ENCODE measurements at regions not wholly inside any gene's neighbourhood (a gene's known extent, or its start where the extent isn't known, plus 50 kb on each side); places are given as distances from the start of the nearest gene placed in this dataset.

- H3K9me3 ChIP-seq (ENCODE audit: control insufficient read depth, low read length) = no peaks in the 10 kb centered on the region
- no peak overlapping the region for H3K9ac ChIP-seq (ENCODE audit: low read length)
- no peak overlapping the region for H3K4me3 ChIP-seq (ENCODE audit: low read length)
- H3K27me3 ChIP-seq (replicated peaks; ENCODE audit: control insufficient read depth, insufficient read depth, low read length) = no peaks in the 10 kb centered on the region
- DNase-seq (ENCODE audit: low read depth) = no peak
- no peaks in the 10 kb centered on the region for H3K36me3 ChIP-seq (ENCODE audit: control insufficient read depth, insufficient read depth, low read length, severe bottlenecking)
- H3K4me1 ChIP-seq (ENCODE audit: control insufficient read depth, insufficient read depth, low read length) = no peaks in the 10 kb centered on the region
Observed at GRCh38 chr10:37682617-37683016, 174.8 kb downstream of the ZNF248 start.

GRCh38 chr10:37681617-37681999 lies 175.8 kb downstream of the ZNF248 start:
- no peak for DNase-seq (ENCODE audit: low read depth)
- Histone ChIP-seq H3K9me3 (ENCODE audit: control insufficient read depth, low read length) (no peaks in the 10 kb centered on the region), H3K4me1 (ENCODE audit: control insufficient read depth, insufficient read depth, low read length) (no peaks in the 10 kb centered on the region), H3K4me3 (ENCODE audit: low read length) (no peak overlapping the region), H3K9ac (ENCODE audit: low read length) (no peak overlapping the region), H3K36me3 (ENCODE audit: control insufficient read depth, insufficient read depth, low read length, severe bottlenecking) (no peaks in the 10 kb centered on the region), H3K27me3 (replicated peaks; ENCODE audit: control insufficient read depth, insufficient read depth, low read length) (no peaks in the 10 kb centered on the region)

- no peak overlapping the region for H3K4me3 ChIP-seq (ENCODE audit: low read length)
- H3K9me3 ChIP-seq (ENCODE audit: control insufficient read depth, low read length) = no peaks in the 10 kb centered on the region
- H3K27me3 ChIP-seq (replicated peaks; ENCODE audit: control insufficient read depth, insufficient read depth, low read length) = no peaks in the 10 kb centered on the region
- no peaks in the 10 kb centered on the region for H3K36me3 ChIP-seq (ENCODE audit: control insufficient read depth, insufficient read depth, low read length, severe bottlenecking)
- no peak for DNase-seq (ENCODE audit: low read depth)
- H3K4me1 ChIP-seq (ENCODE audit: control insufficient read depth, insufficient read depth, low read length) = no peaks in the 10 kb centered on the region
- H3K9ac ChIP-seq (ENCODE audit: low read length) = no peak overlapping the region
Observed at GRCh38 chr10:37680716-37681616, 176.4 kb downstream of the ZNF248 start.

GRCh38 chr10:37680243-37680683 lies 177.1 kb downstream of the ZNF248 start:
- DNase-seq (ENCODE audit: low read depth) = no peak
- no peaks in the 10 kb centered on the region for H3K36me3 ChIP-seq (ENCODE audit: control insufficient read depth, insufficient read depth, low read length, severe bottlenecking)
- H3K27me3 ChIP-seq (replicated peaks; ENCODE audit: control insufficient read depth, insufficient read depth, low read length) = no peaks in the 10 kb centered on the region
- H3K9ac ChIP-seq (ENCODE audit: low read length) = no peak overlapping the region
- no peaks in the 10 kb centered on the region for H3K4me1 ChIP-seq (ENCODE audit: control insufficient read depth, insufficient read depth, low read length)
- no peak overlapping the region for H3K4me3 ChIP-seq (ENCODE audit: low read length)
- H3K9me3 ChIP-seq (ENCODE audit: control insufficient read depth, low read length) = no peaks in the 10 kb centered on the region

- DNase-seq (ENCODE audit: low read depth) = no peak
- H3K4me1 ChIP-seq (ENCODE audit: control insufficient read depth, insufficient read depth, low read length) = no peaks in the 10 kb centered on the region
- H3K9me3 ChIP-seq (ENCODE audit: control insufficient read depth, low read length) = no peaks in the 10 kb centered on the region
- no peaks in the 10 kb centered on the region for H3K27me3 ChIP-seq (replicated peaks; ENCODE audit: control insufficient read depth, insufficient read depth, low read length)
- H3K36me3 ChIP-seq (ENCODE audit: control insufficient read depth, insufficient read depth, low read length, severe bottlenecking) = no peaks in the 10 kb centered on the region
- no peak overlapping the region for H3K9ac ChIP-seq (ENCODE audit: low read length)
- no peak overlapping the region for H3K4me3 ChIP-seq (ENCODE audit: low read length)
Observed at GRCh38 chr10:37679465-37679864, 177.9 kb downstream of the ZNF248 start.

- Histone ChIP-seq H3K9me3 (ENCODE audit: control insufficient read depth, low read length) (peaks cover 11% of the 10 kb centered on the region), H3K27me3 (replicated peaks; ENCODE audit: control insufficient read depth, insufficient read depth, low read length) (no peaks in the 10 kb centered on the region), H3K36me3 (ENCODE audit: control insufficient read depth, insufficient read depth, low read length, severe bottlenecking) (no peaks in the 10 kb centered on the region), H3K4me3 (ENCODE audit: low read length) (no peak overlapping the region), H3K9ac (ENCODE audit: low read length) (no peak overlapping the region), H3K4me1 (ENCODE audit: control insufficient read depth, insufficient read depth, low read length) (no peaks in the 10 kb centered on the region)
- DNase-seq (ENCODE audit: low read depth) = no peak
Observed at GRCh38 chr10:37675449-37675848, 182.0 kb downstream of the ZNF248 start.

- H3K36me3 ChIP-seq (ENCODE audit: control insufficient read depth, insufficient read depth, low read length, severe bottlenecking) = no peaks in the 10 kb centered on the region
- H3K9ac ChIP-seq (ENCODE audit: low read length) = no peak overlapping the region
Observed at GRCh38 chr10:37671802-37672201, 185.6 kb downstream of the ZNF248 start.

GRCh38 chr10:37667736-37668135 lies 189.7 kb downstream of the ZNF248 start:
- DNase-seq (ENCODE audit: low read depth) = no peak
- no peaks in the 10 kb centered on the region for H3K27me3 ChIP-seq (replicated peaks; ENCODE audit: control insufficient read depth, insufficient read depth, low read length)
- no peaks in the 10 kb centered on the region for H3K36me3 ChIP-seq (ENCODE audit: control insufficient read depth, insufficient read depth, low read length, severe bottlenecking)
- H3K4me1 ChIP-seq (ENCODE audit: control insufficient read depth, insufficient read depth, low read length) = no peaks in the 10 kb centered on the region
- peaks cover 20% of the 10 kb centered on the region for H3K9me3 ChIP-seq (ENCODE audit: control insufficient read depth, low read length)
- H3K4me3 ChIP-seq (ENCODE audit: low read length) = no peak overlapping the region
- H3K9ac ChIP-seq (ENCODE audit: low read length) = no peak overlapping the region

More at GRCh38 chr10:37671802-37672201, 185.6 kb downstream of the ZNF248 start:
- Histone ChIP-seq H3K9me3 (ENCODE audit: control insufficient read depth, low read length) (peaks cover 17% of the 10 kb centered on the region), H3K4me1 (ENCODE audit: control insufficient read depth, insufficient read depth, low read length) (no peaks in the 10 kb centered on the region), H3K4me3 (ENCODE audit: low read length) (no peak overlapping the region), H3K27me3 (replicated peaks; ENCODE audit: control insufficient read depth, insufficient read depth, low read length) (no peaks in the 10 kb centered on the region)
- no peak for DNase-seq (ENCODE audit: low read depth)

- Histone ChIP-seq H3K36me3 (ENCODE audit: control insufficient read depth, insufficient read depth, low read length, severe bottlenecking) (no peaks in the 10 kb centered on the region), H3K9me3 (ENCODE audit: control insufficient read depth, low read length) (peaks cover 7% of the 10 kb centered on the region), H3K27me3 (replicated peaks; ENCODE audit: control insufficient read depth, insufficient read depth, low read length) (no peaks in the 10 kb centered on the region), H3K4me1 (ENCODE audit: control insufficient read depth, insufficient read depth, low read length) (no peaks in the 10 kb centered on the region), H3K4me3 (ENCODE audit: low read length) (no peak overlapping the region), H3K9ac (ENCODE audit: low read length) (no peak overlapping the region)
- DNase-seq (ENCODE audit: low read depth) = no peak
Observed at GRCh38 chr10:37654466-37654865, 202.9 kb downstream of the ZNF248 start.

GRCh38 chr10:37643187-37643586 lies 214.2 kb downstream of the ZNF248 start:
- DNase-seq (ENCODE audit: low read depth) = no peak
- H3K9ac ChIP-seq (ENCODE audit: low read length) = no peak overlapping the region
- H3K4me1 ChIP-seq (ENCODE audit: control insufficient read depth, insufficient read depth, low read length) = no peaks in the 10 kb centered on the region
- H3K27me3 ChIP-seq (replicated peaks; ENCODE audit: control insufficient read depth, insufficient read depth, low read length) = no peaks in the 10 kb centered on the region
- H3K36me3 ChIP-seq (ENCODE audit: control insufficient read depth, insufficient read depth, low read length, severe bottlenecking) = no peaks in the 10 kb centered on the region
- no peak overlapping the region for H3K4me3 ChIP-seq (ENCODE audit: low read length)
- no peaks in the 10 kb centered on the region for H3K9me3 ChIP-seq (ENCODE audit: control insufficient read depth, low read length)

GRCh38 chr10:37640301-37640700 lies 217.1 kb downstream of the ZNF248 start:
- Histone ChIP-seq H3K36me3 (ENCODE audit: control insufficient read depth, insufficient read depth, low read length, severe bottlenecking) (no peaks in the 10 kb centered on the region), H3K4me3 (ENCODE audit: low read length) (no peak overlapping the region), H3K9me3 (ENCODE audit: control insufficient read depth, low read length) (peaks cover 4% of the 10 kb centered on the region), H3K27me3 (replicated peaks; ENCODE audit: control insufficient read depth, insufficient read depth, low read length) (no peaks in the 10 kb centered on the region), H3K9ac (ENCODE audit: low read length) (no peak overlapping the region), H3K4me1 (ENCODE audit: control insufficient read depth, insufficient read depth, low read length) (no peaks in the 10 kb centered on the region)
- DNase-seq (ENCODE audit: low read depth) = no peak
